K562 (cell line): ENCODE measurements at regions not wholly inside any gene's neighbourhood (a gene's known extent, or its start where the extent isn't known, plus 50 kb on each side); places are given as distances from the start of the nearest gene placed in this dataset.
"Not testable (repeated sequence)": the region's sequence is repeated elsewhere in the genome, so short reads cannot be mapped to it uniquely, and the experiment has no call there.

Experiments used
- ATAC-seq: fragments of 200-7000 bp; cut with Tn5 transposase; 3 replicates; pipeline ENCODE4 v1.9.1; 2020; ENCODE audit warnings: moderate library complexity
- BruUV-seq: library from RNA; stranded (reverse); fragments of 400-500 nt; replicated peaks from 2 replicates; lab custom pipeline; 2021; lab: Mats Ljungman, UMichigan
- CTCF ChIA-PET: fragments of 300-600 bp; formaldehyde crosslinking; extraction: SDS; loops from one replicate; lab custom pipeline; 2021; ENCODE audit warnings: low intra/inter-chr PET ratio; lab: Yijun Ruan, JAX
- POLR2A ChIA-PET: fragments of 300-600, 350-650 bp; sonication (Branson Sonifier 250); formaldehyde crosslinking; extraction: SDS; loops from one replicate; lab custom pipeline; 2021; ENCODE audit warnings: antibody characterized with exemption, inconsistent platforms; lab: Yijun Ruan, JAX
- DNase-seq, 4 experiments: peaks; one replicate each; pipeline versions ENCODE4 v3.0.0 to v3.0.0-alpha.2; 2011 to 2018; ENCODE audit warnings: low spot score in 3 of 4, mixed read lengths in 3 of 4; ENCODE audit errors: extremely low read depth in 1 of 4
- FAIRE-seq: peaks from 2 replicates; lab custom pipeline; 2011; peaks lifted over from hg19 to GRCh38; lab: Jason Lieb, UNC
- H2AFZ ChIP-seq: 2 replicates; pipeline ENCODE4 v1.6.0; 2011; ENCODE audit warnings: low read depth, low read length, control low read depth, inconsistent platforms
- H3K27ac ChIP-seq: fragments of 200-600 bp; 3 replicates; pipeline ENCODE4 v1.8.0; 2011; ENCODE audit warnings: low read depth, mild to moderate bottlenecking, control low read depth, inconsistent platforms, low read length, moderate library complexity, mixed read lengths; ENCODE audit errors: extremely low read depth
- H3K27me3 ChIP-seq, 2 experiments: fragments of 300-600 bp in 1 of 2; 2 replicates in 1 of 2; 3 replicates in 1 of 2; pipeline versions ENCODE4 v1.6.0 to v1.8.0; 2011; ENCODE audit warnings: inconsistent platforms in 2 of 2, low read length in 2 of 2, mild to moderate bottlenecking in 1 of 2, mixed read lengths in 1 of 2, moderate library complexity in 1 of 2; ENCODE audit not compliant: control insufficient read depth in 2 of 2, insufficient read depth in 2 of 2
- H3K36me3 ChIP-seq: fragments of 300-600 bp; 3 replicates; pipeline ENCODE4 v1.8.0; 2011; ENCODE audit warnings: mild to moderate bottlenecking, low read length, inconsistent platforms; ENCODE audit not compliant: control insufficient read depth, insufficient read depth
- H3K4me1 ChIP-seq, 2 experiments: fragments of 200-600 bp in 1 of 2; replicated peaks in 1 of 2; 2 replicates in 1 of 2; 3 replicates in 1 of 2; pipeline versions ENCODE4 v1.5.1 to v1.8.0; 2011; ENCODE audit warnings: inconsistent platforms in 2 of 2, low read length in 2 of 2, mild to moderate bottlenecking in 1 of 2, mixed read lengths in 1 of 2, moderate library complexity in 1 of 2; ENCODE audit not compliant: control insufficient read depth in 2 of 2, insufficient read depth in 2 of 2
- H3K4me2 ChIP-seq: 2 replicates; pipeline ENCODE4 v1.6.1; 2011; ENCODE audit warnings: low read length, control low read depth, inconsistent platforms, mixed read lengths; ENCODE audit not compliant: insufficient read depth
- H3K4me3 ChIP-seq: fragments of 200-600 bp; sonication (generic), shearing (Covaris generic); 2 replicates; pipeline ENCODE4 v1.5.1; 2016; ENCODE audit warnings: control low read depth, inconsistent platforms
- H3K79me2 ChIP-seq: fragments of 200-600 bp; 3 replicates; pipeline ENCODE4 v1.8.0; 2011; ENCODE audit warnings: low read length, inconsistent platforms; ENCODE audit not compliant: control insufficient read depth, insufficient read depth
- H3K9ac ChIP-seq, 2 experiments: 2 replicates each; pipeline versions ENCODE4 v1.6.0 to v1.6.1; 2011; ENCODE audit warnings: low read depth in 2 of 2, low read length in 2 of 2, control low read depth in 1 of 2, inconsistent platforms in 1 of 2, mild to moderate bottlenecking in 1 of 2, mixed read lengths in 1 of 2; ENCODE audit not compliant: insufficient read depth in 1 of 2
- H3K9me1 ChIP-seq: one replicate; pipeline ENCODE4 v1.6.0; 2011; ENCODE audit warnings: inconsistent platforms, mild to moderate bottlenecking, low read length, moderate library complexity; ENCODE audit not compliant: control insufficient read depth, insufficient read depth
- H3K9me3 ChIP-seq: replicated peaks from 2 replicates; pipeline ENCODE4 v1.5.1; 2011; ENCODE audit warnings: low read depth, low read length, inconsistent platforms; ENCODE audit not compliant: control insufficient read depth, insufficient read depth
- H4K20me1 ChIP-seq: replicated peaks from 2 replicates; pipeline ENCODE4 v1.6.1; 2011; ENCODE audit warnings: low read length, inconsistent platforms, mixed read lengths; ENCODE audit not compliant: control insufficient read depth, insufficient read depth
- ARID3A ChIP-seq: IDR thresholded peaks from 2 replicates; pipeline ENCODE4 v1.6.1; 2012; ENCODE audit warnings: low read depth, low read length, improper control_type of control experiment, borderline replicate concordance
- CBFA2T3 ChIP-seq: fragments of 450-650 bp; IDR thresholded peaks from 2 replicates; pipeline ENCODE4 v1.6.1; 2017
- CEBPG ChIP-seq, 3 experiments: fragments of 200-800 bp in 1 of 3; sonication (Bioruptor generic) in 1 of 3; sonication (generic) in 1 of 3; formaldehyde crosslinking in 1 of 3; IDR thresholded peaks in 2 of 3; conservative IDR thresholded peaks in 1 of 3; 2 replicates each; pipeline versions ENCODE4 v1.6.1 to v1.8.0; 2016 to 2022; ENCODE audit warnings: missing compliant biosample characterization in 2 of 3, missing genetic modification characterization in 2 of 3, mild to moderate bottlenecking in 1 of 3, missing genetic modification reagents in 1 of 3
- DPF2 ChIP-seq: fragments of 450-650 bp; IDR thresholded peaks from 2 replicates; pipeline ENCODE4 v1.6.1; 2016
- FOXA3 ChIP-seq, 2 experiments: fragments of 450-650 bp in 1 of 2; sonication (generic) in 1 of 2; formaldehyde crosslinking; IDR thresholded peaks in 1 of 2; conservative IDR thresholded peaks in 1 of 2; 2 replicates each; pipeline versions ENCODE4 v1.4.0 to v1.8.0; 2020 to 2022; ENCODE audit warnings: mild to moderate bottlenecking in 2 of 2, missing genetic modification reagents in 1 of 2
- FOXK2 ChIP-seq, 2 experiments: fragments of 450-650 bp; IDR thresholded peaks in 1 of 2; conservative IDR thresholded peaks in 1 of 2; 2 replicates each; pipeline ENCODE4 v1.6.1; 2016; ENCODE audit warnings: low read depth in 2 of 2, mild to moderate bottlenecking in 1 of 2
- HES1 ChIP-seq: fragments of 450-650 bp; IDR thresholded peaks from 2 replicates; pipeline ENCODE4 v1.6.1; 2016; ENCODE audit warnings: low read depth, mild to moderate bottlenecking, moderate library complexity
- SOX6 ChIP-seq: fragments of 450-650 bp; IDR thresholded peaks from 2 replicates; pipeline ENCODE4 v1.6.1; 2014; ENCODE audit warnings: mild to moderate bottlenecking
- TRIM24 ChIP-seq, 2 experiments: fragments of 450-650 bp; IDR thresholded peaks; 2 replicates each; pipeline ENCODE4 v1.6.1; 2016
- WGBS: fragments of 100-300 bp; shearing (Covaris generic); methylation state at CpG from one replicate; pipeline ENCODE4 v1.1.6; 2016; ENCODE audit warnings: low coverage, mixed read lengths; ENCODE audit not compliant: insufficient coverage; ENCODE audit errors: missing lambda C conversion rate; 5-methylcytosine and 5-hydroxymethylcytosine counted together
- in situ Hi-C: fragments of 300-500 bp; cut with MboI; formaldehyde crosslinking; loops from 4 replicates; pipeline ENCODE4 v1.15.0; 2018; ENCODE audit warnings: inconsistent platforms, mixed read lengths
- intact Hi-C: fragments of 100-400 bp; cut with micrococcal nuclease; formaldehyde crosslinking; loops from 2 replicates; pipeline ENCODE4 v1.14.2; 2022

- H3K4me3 ChIP-seq, H3K36me3 ChIP-seq, FAIRE-seq, H3K9me1 ChIP-seq, H3K27ac ChIP-seq, H3K9ac ChIP-seq, H4K20me1 ChIP-seq, H3K79me2 ChIP-seq, in situ Hi-C loops, BruUV-seq, CTCF ChIA-PET, ATAC-seq, H3K9me3 ChIP-seq, intact Hi-C loops, H3K27me3 ChIP-seq, H3K4me1 ChIP-seq: not testable (repeated sequence)
- Histone ChIP-seq H2AFZ (peak overlapping the region; percentile 74; the same call in 1 of the 2 replicates), H3K4me2 (0 out of 2 replicates have a peak overlapping the region, but pooled peaks have one; percentile 8)
- DNase-seq, result peak in 1 of 4 experiments; percentile 24
- TF ChIP-seq FOXK2 (conservative IDR thresholded peaks at IDR 0.05 in 1 of 2, IDR thresholded peaks at IDR 0.05 in 1 of 2; ENCODE audit: low read depth in 2 of 2), result peak; percentile 64 to 67; a peak in 3 of 4 replicates
- TF ChIP-seq FOXA3 (CRISPR knock-in tag; conservative IDR thresholded peaks at IDR 0.05 in 1 of 2, IDR thresholded peaks at IDR 0.05 in 1 of 2), result peak in 1 of 2 experiments; percentile 81; a peak in 2 of 4 replicates
- POLR2A ChIA-PET, result interaction anchor here (0.9 kb wide), 1 partner anchor 10 kb away, joined by 3 read pairs; no protein-coding TSS in a partner anchor
- WGBS, result 0% methylated on average over 3 of the region's 3 CpGs
Observed at GRCh38 chr15:38119865-38120264, 132.8 kb upstream of the SPRED1 start.

GRCh38 chr15:38127306-38127771, 125.3 kb upstream of the SPRED1 start:
- Histone ChIP-seq H2AFZ (no peak overlapping the region), H3K4me2 (no peak overlapping the region), H3K27ac (no peak overlapping the region), H3K79me2 (no peaks in the 10 kb centered on the region), H4K20me1 (no peaks in the 10 kb centered on the region), H3K9me1 (no peaks in the 10 kb centered on the region), H3K9me3 (no peaks in the 10 kb centered on the region), H3K27me3 (no peaks in the 10 kb centered on the region; a peak in 1 of 5 replicates), H3K4me1 (no peaks in the 10 kb centered on the region), H3K4me3 (no peak overlapping the region), H3K36me3 (no peaks in the 10 kb centered on the region), H3K9ac (no peak overlapping the region)
- BruUV-seq, result no TSS peak
- intact Hi-C loops, result no loop called here
- in situ Hi-C loops, result no loop called here
- FAIRE-seq (no peak), ATAC-seq (no peak), DNase-seq (peak in 1 of 4 experiments; percentile 8)
- CTCF ChIA-PET, result no interaction called here
- 0% methylated on average over 1 of the region's 1 CpG for WGBS
- POLR2A ChIA-PET, result no interaction called here
- TF ChIP-seq ARID3A, result 0 out of 2 replicates have a peak, but pooled peaks have one; percentile 44
- peak; percentile 77 for TF ChIP-seq CBFA2T3
- peak; percentile 79 for TF ChIP-seq SOX6
- 0 out of 4 replicates have a peak, but pooled peaks of 1 of the 2 experiments have one; percentile 28 for TF ChIP-seq TRIM24 (IDR thresholded peaks at IDR 0.05)
- peak; percentile 30; the same call in 1 of the 2 replicates for TF ChIP-seq DPF2
- peak; percentile 58; the same call in 1 of the 2 replicates for TF ChIP-seq HES1
- TF ChIP-seq CEBPG (CRISPR knock-in tag; IDR thresholded peaks at IDR 0.05), result no peak
- TF ChIP-seq CEBPG (tag; conservative IDR thresholded peaks at IDR 0.05 in 1 of 2, IDR thresholded peaks at IDR 0.05 in 1 of 2), result 0 out of 4 replicates have a peak, but pooled peaks of 1 of the 2 experiments have one; percentile 18
